NCI-H226 (cell line): ENCODE measurements at regions not wholly inside any gene's neighbourhood (a gene's known extent, or its start where the extent isn't known, plus 50 kb on each side); places are given as distances from the start of the nearest gene placed in this dataset.

Source experiments
- DNase-seq: peaks from one replicate; pipeline ENCODE4 v3.0.0-alpha.2; 2015

- DNase-seq: no peak
These were observed 95.5 kb upstream of the PRSS58 start for GRCh38 chr7:142353147-142354060.

- no peak for DNase-seq
These were observed 94.7 kb upstream of the PRSS58 start for GRCh38 chr7:142352543-142352942.

GRCh38 chr7:142351145-142351544 is 93.3 kb upstream of the PRSS58 start:
- DNase-seq: no peak

- DNase-seq: no peak
These were observed 92.0 kb upstream of the PRSS58 start for GRCh38 chr7:142349670-142350405.

GRCh38 chr7:142348921-142349405 is 91.1 kb upstream of the PRSS58 start:
- DNase-seq: no peak

GRCh38 chr7:142348100-142348499 is 90.2 kb upstream of the PRSS58 start:
- no peak for DNase-seq

GRCh38 chr7:142347091-142347490 is 89.2 kb upstream of the PRSS58 start:
- DNase-seq: no peak

- no peak for DNase-seq
These were observed 88.0 kb upstream of the PRSS58 start for GRCh38 chr7:142345811-142346210.

- no peak for DNase-seq
These were observed 81.0 kb upstream of the PRSS58 start for GRCh38 chr7:142338633-142339501.

- DNase-seq: no peak
These were observed 79.5 kb upstream of the PRSS58 start for GRCh38 chr7:142337054-142338001.

GRCh38 chr7:142334806-142335205 is 76.9 kb upstream of the PRSS58 start:
- DNase-seq: no peak

GRCh38 chr7:142334236-142334635 is 76.4 kb upstream of the PRSS58 start:
- no peak for DNase-seq

- no peak for DNase-seq
These were observed 74.6 kb upstream of the PRSS58 start for GRCh38 chr7:142332421-142332820.

GRCh38 chr7:142331941-142332340 is 74.1 kb upstream of the PRSS58 start:
- no peak for DNase-seq

GRCh38 chr7:142329062-142329790 is 71.4 kb upstream of the PRSS58 start:
- no peak for DNase-seq

GRCh38 chr7:142328551-142328950 is 70.7 kb upstream of the PRSS58 start:
- no peak for DNase-seq

GRCh38 chr7:142327628-142328405 is 70.0 kb upstream of the PRSS58 start:
- DNase-seq: no peak

GRCh38 chr7:142323706-142324105 is 65.8 kb upstream of the PRSS58 start:
- DNase-seq: no peak

- no peak for DNase-seq
These were observed 63.5 kb upstream of the PRSS58 start for GRCh38 chr7:142321391-142321790.

- DNase-seq: no peak
These were observed 63.0 kb upstream of the PRSS58 start for GRCh38 chr7:142320883-142321282.
